OCI-LY7 (cell line): ENCODE measurements at regions not wholly inside any gene's neighbourhood (a gene's known extent, or its start where the extent isn't known, plus 50 kb on each side); places are given as distances from the start of the nearest gene placed in this dataset.

Source experiments
- EZH2phosphoT487 ChIP-seq: fragments of 200-600 bp; sonication (generic); IDR thresholded peaks from 2 replicates; pipeline ENCODE4 v1.6.1; 2018; ENCODE audit warnings: low read depth, borderline replicate concordance, mild to moderate bottlenecking, mixed run types, antibody characterized with exemption, low read length, moderate library complexity, mixed read lengths
- TF ChIP-seq, protein P1 (sequence below): fragments of 200-600 bp; sonication (generic); conservative IDR thresholded peaks from 2 replicates; pipeline ENCODE4 v1.5.1; 2014; ENCODE audit warnings: mild to moderate bottlenecking, antibody characterized with exemption, low read length, moderate library complexity, mixed read lengths

GRCh38 chr2:21607572-21607971 is 483.8 kb downstream of the TDRD15 start:
- TF ChIP-seq, protein P1, sequence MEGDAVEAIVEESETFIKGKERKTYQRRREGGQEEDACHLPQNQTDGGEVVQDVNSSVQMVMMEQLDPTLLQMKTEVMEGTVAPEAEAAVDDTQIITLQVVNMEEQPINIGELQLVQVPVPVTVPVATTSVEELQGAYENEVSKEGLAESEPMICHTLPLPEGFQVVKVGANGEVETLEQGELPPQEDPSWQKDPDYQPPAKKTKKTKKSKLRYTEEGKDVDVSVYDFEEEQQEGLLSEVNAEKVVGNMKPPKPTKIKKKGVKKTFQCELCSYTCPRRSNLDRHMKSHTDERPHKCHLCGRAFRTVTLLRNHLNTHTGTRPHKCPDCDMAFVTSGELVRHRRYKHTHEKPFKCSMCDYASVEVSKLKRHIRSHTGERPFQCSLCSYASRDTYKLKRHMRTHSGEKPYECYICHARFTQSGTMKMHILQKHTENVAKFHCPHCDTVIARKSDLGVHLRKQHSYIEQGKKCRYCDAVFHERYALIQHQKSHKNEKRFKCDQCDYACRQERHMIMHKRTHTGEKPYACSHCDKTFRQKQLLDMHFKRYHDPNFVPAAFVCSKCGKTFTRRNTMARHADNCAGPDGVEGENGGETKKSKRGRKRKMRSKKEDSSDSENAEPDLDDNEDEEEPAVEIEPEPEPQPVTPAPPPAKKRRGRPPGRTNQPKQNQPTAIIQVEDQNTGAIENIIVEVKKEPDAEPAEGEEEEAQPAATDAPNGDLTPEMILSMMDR, result no peak
- TF ChIP-seq EZH2phosphoT487, result no peak
